Stimulated activated CD4-positive, alpha-beta T cell treated with anti-CD3 and anti-CD28 coated beads, Interleukin-4, amount 100 ng/mL, for 24 hours (primary cell): ENCODE measurements at regions not wholly inside any gene's neighbourhood (a gene's known extent, or its start where the extent isn't known, plus 50 kb on each side); places are given as distances from the start of the nearest gene placed in this dataset.

Experiments
- DNase-seq: peaks from one replicate; pipeline ENCODE4 v3.0.0-alpha.2; 2020

GRCh38 chr2:234550511-234551107, 53.7 kb upstream of the ARL4C start:
- DNase-seq = peak; percentile 59

DNA sequence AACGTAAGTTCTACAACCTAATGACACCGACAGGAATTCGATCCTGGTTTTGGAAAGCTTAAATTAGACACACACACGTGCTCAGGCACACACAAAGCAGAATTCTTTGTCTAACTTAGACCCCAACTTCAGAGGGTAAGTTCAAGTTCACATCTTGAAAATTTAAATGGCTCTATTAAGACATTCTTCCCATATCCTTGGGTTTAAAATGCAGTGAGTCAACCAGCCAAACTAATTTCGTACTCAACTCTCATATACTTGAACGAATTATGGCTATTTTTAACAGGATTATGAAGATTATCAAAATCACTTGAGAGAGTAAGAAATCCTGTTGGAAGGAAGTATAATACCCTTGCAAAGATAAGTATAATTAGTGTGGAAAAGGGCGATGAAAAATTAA, 53.2 kb upstream of the ARL4C start:
- DNase-seq = no peak

DNA sequence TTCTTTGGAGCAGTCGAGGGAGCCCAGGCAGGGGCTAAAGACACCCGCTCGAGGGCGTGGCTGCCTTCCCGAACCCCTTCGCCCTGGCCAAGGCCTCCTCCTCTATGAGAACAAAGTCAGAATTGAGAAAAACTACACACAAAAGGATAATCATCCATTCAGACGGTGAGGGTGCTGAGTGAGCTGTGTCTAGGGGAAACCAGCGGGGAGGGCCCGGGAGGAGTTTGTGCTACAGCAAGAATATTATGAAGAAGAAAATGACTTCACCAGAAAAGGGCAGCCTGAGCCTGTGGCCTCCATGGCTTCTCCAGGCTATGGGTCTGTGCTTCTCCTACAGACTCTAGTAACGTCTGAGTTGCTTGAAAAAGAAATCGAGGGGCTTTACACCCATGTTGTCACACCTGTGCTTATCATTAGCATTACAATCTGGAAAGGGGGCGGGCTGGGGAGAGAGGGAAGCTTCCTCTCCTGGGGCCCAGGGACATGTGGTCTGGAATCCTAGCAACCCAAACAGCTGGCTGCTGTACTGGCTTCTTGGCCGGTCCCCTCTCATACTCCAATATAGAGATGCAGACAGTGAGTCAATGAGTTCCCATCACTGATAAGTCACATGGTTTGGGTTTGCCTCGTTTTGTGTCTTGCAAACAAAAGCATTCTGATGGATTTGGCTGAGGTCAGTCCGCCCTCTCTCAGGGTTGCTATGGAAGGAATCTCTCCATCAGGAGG, 52.0 kb upstream of the ARL4C start:
- no peak for DNase-seq

DNA sequence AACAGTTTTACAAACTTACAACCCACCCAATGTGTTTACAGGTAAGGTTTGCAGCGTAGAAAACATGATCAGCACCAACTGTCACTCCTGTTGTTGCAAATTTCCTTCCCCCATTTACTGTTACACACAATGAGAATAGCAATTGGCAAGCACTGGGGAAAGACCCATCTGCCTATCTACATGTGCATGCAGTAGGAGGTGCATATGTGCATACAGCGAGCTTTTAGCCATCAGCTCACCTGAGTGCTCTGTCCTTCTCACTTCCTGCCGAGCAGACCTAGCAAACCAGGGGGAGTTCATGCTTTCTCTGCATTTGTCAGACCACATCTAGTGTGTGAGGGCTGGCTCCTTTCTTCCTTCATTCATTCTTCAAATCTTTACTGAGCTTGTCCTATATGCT, 49.9 kb upstream of the ARL4C start:
- no peak for DNase-seq
